GM12873 (cell line): ENCODE measurements at regions not wholly inside any gene's neighbourhood (a gene's known extent, or its start where the extent isn't known, plus 50 kb on each side); places are given as distances from the start of the nearest gene placed in this dataset.

Experiments
- TF ChIP-seq, protein P1 (sequence below): IDR thresholded peaks from 2 replicates; pipeline ENCODE4 v1.5.1; 2012; ENCODE audit warnings: low read depth, mild to moderate bottlenecking, moderate library complexity, low read length, control low read depth; ENCODE audit not compliant: insufficient read depth; ENCODE audit errors: missing control alignments

DNA sequence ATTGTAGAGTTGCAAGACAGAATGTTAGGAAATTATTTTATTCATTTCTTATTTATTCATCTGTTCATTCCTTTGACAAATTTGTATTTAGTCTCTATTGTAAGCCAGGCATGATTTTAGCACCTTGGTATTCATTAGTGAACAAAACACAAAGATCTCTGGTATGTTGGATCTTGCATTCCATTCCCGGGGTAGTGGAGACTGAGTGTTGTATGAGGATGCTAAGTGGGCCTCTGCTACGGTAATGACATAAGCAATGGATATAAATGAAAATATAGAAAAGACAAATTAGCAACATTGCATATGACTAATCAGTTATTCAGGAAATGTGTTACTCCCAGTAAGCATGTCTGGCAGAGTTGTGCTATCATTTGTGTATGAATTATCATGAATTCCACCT, 449.3 kb downstream of the PCDH17 start:
- TF ChIP-seq, protein P1, sequence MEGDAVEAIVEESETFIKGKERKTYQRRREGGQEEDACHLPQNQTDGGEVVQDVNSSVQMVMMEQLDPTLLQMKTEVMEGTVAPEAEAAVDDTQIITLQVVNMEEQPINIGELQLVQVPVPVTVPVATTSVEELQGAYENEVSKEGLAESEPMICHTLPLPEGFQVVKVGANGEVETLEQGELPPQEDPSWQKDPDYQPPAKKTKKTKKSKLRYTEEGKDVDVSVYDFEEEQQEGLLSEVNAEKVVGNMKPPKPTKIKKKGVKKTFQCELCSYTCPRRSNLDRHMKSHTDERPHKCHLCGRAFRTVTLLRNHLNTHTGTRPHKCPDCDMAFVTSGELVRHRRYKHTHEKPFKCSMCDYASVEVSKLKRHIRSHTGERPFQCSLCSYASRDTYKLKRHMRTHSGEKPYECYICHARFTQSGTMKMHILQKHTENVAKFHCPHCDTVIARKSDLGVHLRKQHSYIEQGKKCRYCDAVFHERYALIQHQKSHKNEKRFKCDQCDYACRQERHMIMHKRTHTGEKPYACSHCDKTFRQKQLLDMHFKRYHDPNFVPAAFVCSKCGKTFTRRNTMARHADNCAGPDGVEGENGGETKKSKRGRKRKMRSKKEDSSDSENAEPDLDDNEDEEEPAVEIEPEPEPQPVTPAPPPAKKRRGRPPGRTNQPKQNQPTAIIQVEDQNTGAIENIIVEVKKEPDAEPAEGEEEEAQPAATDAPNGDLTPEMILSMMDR = no peak

GRCh38 chr13:58081301-58081820, 449.8 kb downstream of the PCDH17 start:
- TF ChIP-seq, protein P1 = no peak

DNA sequence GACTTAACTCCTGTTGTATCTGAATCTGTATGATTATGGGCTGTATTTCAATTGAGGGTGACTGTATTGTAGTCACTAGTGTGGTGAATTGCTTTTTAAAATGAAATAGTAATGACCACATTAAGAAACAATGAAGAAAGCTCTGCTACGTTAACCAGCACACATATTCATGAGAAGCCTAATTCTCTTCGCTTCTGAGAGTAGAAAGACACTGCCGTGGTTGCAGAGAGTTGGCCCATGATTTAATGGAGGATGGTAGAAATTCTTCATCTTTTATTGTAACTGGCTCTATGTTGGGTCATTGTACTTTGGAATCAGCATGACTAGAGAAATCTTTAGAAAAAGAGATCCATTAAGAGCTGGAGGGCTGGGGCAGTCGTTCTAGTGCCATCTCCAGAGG, 451.5 kb downstream of the PCDH17 start:
- TF ChIP-seq, protein P1 = no peak

DNA sequence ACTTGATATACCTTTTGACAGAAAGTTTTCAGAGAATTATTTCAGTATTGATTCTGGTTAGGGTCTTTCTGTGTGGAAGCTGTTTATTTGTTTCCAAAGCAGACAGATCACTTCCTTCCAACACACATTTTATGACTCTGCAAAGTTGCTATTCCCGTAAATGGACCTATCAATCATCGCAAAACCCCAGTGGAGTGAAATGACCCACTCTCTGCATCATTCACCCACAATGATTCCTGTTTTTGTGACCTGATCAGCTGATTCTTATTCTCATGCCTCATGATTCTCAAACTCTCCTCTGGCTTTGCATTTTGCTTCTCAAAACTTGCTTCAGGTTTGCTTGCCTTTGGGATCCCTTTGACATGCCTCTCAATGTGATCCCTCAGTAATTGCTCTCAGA, 453.7 kb downstream of the PCDH17 start:
- TF ChIP-seq, protein P1 = no peak

GRCh38 chr13:58085819-58086218, 454.3 kb downstream of the PCDH17 start:
- TF ChIP-seq, protein P1 = no peak

GRCh38 chr13:58087566-58087965, 456.0 kb downstream of the PCDH17 start:
- TF ChIP-seq, protein P1 = no peak

GRCh38 chr13:58093394-58093793, 461.9 kb downstream of the PCDH17 start:
- TF ChIP-seq, protein P1 = no peak
